ENCODE measurements at regions not wholly inside any gene's neighbourhood (a gene's known extent, or its start where the extent isn't known, plus 50 kb on each side); places are given as distances from the start of the nearest gene placed in this dataset.
"Not testable (repeated sequence)": the region's sequence is repeated elsewhere in the genome, so short reads cannot be mapped to it uniquely, and the experiment has no call there.

- Histone ChIP-seq H3K4me1 (peaks cover 8% of the 10 kb centered on the region; the same call in 1 of the 2 replicates), H3K4me3 (ENCODE audit: low read depth, low read length) (no peak overlapping the region), H3K9me3 (peaks cover 19% of the 10 kb centered on the region), H3K27me3 (replicated peaks; ENCODE audit: control insufficient read depth, insufficient read depth, low read length) (no peaks in the 10 kb centered on the region), H3K36me3 (ENCODE audit: control insufficient read depth, insufficient read depth, low read length) (no peaks in the 10 kb centered on the region)
- peaks cover 5% of the 10 kb centered on the region for H3K36me3 Mint-ChIP-seq (ENCODE audit: insufficient read depth, unreplicated experiment)
- H3K4me1 Mint-ChIP-seq (ENCODE audit: low read depth, unreplicated experiment), result peaks cover 8% of the 10 kb centered on the region
- POLR2A ChIA-PET, result interaction anchor here (0.6 to 0.9 kb wide), 2 partner anchors 30 to 261 kb away, joined by 5 to 9 read pairs; no protein-coding TSS in a partner anchor
- TF ChIP-seq, protein P1, sequence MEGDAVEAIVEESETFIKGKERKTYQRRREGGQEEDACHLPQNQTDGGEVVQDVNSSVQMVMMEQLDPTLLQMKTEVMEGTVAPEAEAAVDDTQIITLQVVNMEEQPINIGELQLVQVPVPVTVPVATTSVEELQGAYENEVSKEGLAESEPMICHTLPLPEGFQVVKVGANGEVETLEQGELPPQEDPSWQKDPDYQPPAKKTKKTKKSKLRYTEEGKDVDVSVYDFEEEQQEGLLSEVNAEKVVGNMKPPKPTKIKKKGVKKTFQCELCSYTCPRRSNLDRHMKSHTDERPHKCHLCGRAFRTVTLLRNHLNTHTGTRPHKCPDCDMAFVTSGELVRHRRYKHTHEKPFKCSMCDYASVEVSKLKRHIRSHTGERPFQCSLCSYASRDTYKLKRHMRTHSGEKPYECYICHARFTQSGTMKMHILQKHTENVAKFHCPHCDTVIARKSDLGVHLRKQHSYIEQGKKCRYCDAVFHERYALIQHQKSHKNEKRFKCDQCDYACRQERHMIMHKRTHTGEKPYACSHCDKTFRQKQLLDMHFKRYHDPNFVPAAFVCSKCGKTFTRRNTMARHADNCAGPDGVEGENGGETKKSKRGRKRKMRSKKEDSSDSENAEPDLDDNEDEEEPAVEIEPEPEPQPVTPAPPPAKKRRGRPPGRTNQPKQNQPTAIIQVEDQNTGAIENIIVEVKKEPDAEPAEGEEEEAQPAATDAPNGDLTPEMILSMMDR (IDR thresholded peaks at IDR 0.05; ENCODE audit: insufficient read depth in 1 of 2, low read depth in 1 of 2, low read length in 1 of 2, severe bottlenecking in 1 of 2, unreplicated experiment in 1 of 2), result peak; percentile 95 to 98
- DNase-seq, result peak; percentile 83 to 86
- CTCF ChIA-PET, result interaction anchor here (0.6 to 2.6 kb wide), 34 partner anchors 12 to 681 kb away, joined by 3 to 47 read pairs (median 4); partner anchors contain the start of gene ATP9A
- BruUV-seq (replicated peaks), result no TSS peak
- H3K27me3 Mint-ChIP-seq (ENCODE audit: insufficient read depth, unreplicated experiment), result no peaks in the 10 kb centered on the region
- intact Hi-C loops (cut with micrococcal nuclease; ENCODE audit: unreplicated experiment), result loop anchor here (1.0 to 5.0 kb wide), 7 partner anchors 29 to 422 kb away; no protein-coding TSS in a partner anchor
- H3K4me3 Mint-ChIP-seq (ENCODE audit: unreplicated experiment), result no peak overlapping the region
- peak overlapping the region; percentile 12 for H3K27ac Mint-ChIP-seq (ENCODE audit: unreplicated experiment)
- H3K9me3 Mint-ChIP-seq (ENCODE audit: unreplicated experiment), result peaks cover 20% of the 10 kb centered on the region
Measured at GRCh38 chr20:52060794-52061714, 130.5 kb downstream of the ZFP64 start.

DNA sequence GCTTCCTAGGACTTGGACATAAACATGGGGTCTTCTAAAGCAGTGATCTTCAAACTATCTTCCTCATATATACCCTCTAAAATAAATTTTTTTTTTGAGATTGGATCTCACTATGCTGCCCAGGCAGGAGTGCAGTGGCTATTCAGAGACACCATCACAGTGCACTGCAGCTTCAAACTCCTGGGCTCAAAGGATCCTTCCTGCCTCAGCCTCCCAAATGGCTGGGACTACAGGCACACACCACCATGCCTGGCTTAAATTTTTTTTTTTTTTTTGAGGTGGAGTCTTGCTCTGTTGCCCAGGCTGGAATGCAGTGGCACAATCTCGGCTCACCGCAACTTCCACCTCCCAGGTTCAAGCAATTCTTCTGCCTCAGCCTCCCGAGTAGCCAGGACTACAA, 134.4 kb downstream of the ZFP64 start:
- CTCF ChIA-PET; BruUV-seq (replicated peaks); intact Hi-C loops (cut with micrococcal nuclease; ENCODE audit: unreplicated experiment); H3K4me3 Mint-ChIP-seq (ENCODE audit: unreplicated experiment); H3K4me3 ChIP-seq (ENCODE audit: low read depth, low read length); POLR2A ChIA-PET; H3K36me3 Mint-ChIP-seq (ENCODE audit: insufficient read depth, unreplicated experiment); H3K4me1 ChIP-seq; H3K4me1 Mint-ChIP-seq (ENCODE audit: low read depth, unreplicated experiment); DNase-seq; H3K27ac Mint-ChIP-seq (ENCODE audit: unreplicated experiment); H3K27me3 Mint-ChIP-seq (ENCODE audit: insufficient read depth, unreplicated experiment); H3K36me3 ChIP-seq (ENCODE audit: control insufficient read depth, insufficient read depth, low read length); H3K27me3 ChIP-seq (replicated peaks; ENCODE audit: control insufficient read depth, insufficient read depth, low read length): not testable (repeated sequence)
- peaks cover 23% of the 10 kb centered on the region for H3K9me3 Mint-ChIP-seq (ENCODE audit: unreplicated experiment)
- peaks cover 26% of the 10 kb centered on the region for H3K9me3 ChIP-seq

DNA sequence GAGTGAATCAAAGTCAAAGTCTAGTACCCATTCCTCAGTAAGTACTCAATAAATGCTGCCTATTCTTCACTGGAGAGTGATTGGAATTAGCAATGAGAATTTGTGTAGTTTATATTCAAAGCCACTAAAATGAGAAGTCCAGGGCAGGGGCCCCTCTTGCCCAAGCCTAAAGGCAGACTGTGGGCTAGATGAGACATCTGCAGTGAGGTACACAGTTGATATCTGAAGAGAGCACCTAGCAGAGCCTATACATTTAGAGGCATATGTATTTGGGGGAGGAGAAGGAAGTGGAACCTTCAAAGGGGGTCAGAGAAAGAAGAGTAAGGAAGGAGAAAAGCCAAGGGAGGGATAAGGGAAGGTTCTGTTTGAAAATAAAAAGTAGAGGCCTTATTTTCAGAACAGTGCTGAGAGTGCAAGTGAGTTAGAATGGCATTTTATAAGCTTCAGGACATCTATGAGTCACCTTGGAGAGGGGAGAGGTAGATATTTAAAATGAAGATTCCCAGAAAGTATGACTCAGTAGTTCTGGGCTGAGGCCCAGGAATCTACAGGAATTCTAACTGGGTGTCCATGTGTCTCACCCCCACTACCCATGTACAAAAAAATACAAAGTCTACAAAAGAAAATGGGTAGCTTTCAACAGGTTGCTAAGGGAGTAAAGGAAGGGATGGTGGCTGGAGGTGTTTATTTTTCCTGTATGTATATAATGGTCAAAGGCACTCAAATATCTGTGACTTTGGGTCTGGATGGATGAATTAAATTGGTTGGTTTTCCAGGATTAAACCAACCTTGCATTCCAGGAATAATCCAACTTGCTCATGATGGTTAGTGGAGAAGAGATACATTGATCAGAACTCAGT, 135.1 kb downstream of the ZFP64 start:
- H3K27me3 ChIP-seq (replicated peaks; ENCODE audit: control insufficient read depth, insufficient read depth, low read length), result no peaks in the 10 kb centered on the region
- peaks cover 26% of the 10 kb centered on the region for H3K9me3 ChIP-seq
- CTCF ChIA-PET, result no interaction called here
- intact Hi-C loops (cut with micrococcal nuclease; ENCODE audit: unreplicated experiment), result no loop called here
- TF ChIP-seq, protein P1 (IDR thresholded peaks at IDR 0.05; ENCODE audit: insufficient read depth in 1 of 2, low read depth in 1 of 2, low read length in 1 of 2, severe bottlenecking in 1 of 2, unreplicated experiment in 1 of 2), result no peak
- H3K36me3 ChIP-seq (ENCODE audit: control insufficient read depth, insufficient read depth, low read length), result no peaks in the 10 kb centered on the region
- H3K4me1 Mint-ChIP-seq (ENCODE audit: low read depth, unreplicated experiment), result peaks cover 8% of the 10 kb centered on the region
- no peak overlapping the region for H3K4me3 ChIP-seq (ENCODE audit: low read depth, low read length)
- POLR2A ChIA-PET, result no interaction called here
- H3K9me3 Mint-ChIP-seq (ENCODE audit: unreplicated experiment), result peaks cover 22% of the 10 kb centered on the region
- H3K36me3 Mint-ChIP-seq (ENCODE audit: insufficient read depth, unreplicated experiment), result peaks cover 6% of the 10 kb centered on the region
- H3K4me1 ChIP-seq, result peaks cover 8% of the 10 kb centered on the region; the same call in 1 of the 2 replicates
- no TSS peak for BruUV-seq (replicated peaks)
- H3K4me3 Mint-ChIP-seq (ENCODE audit: unreplicated experiment), result no peak overlapping the region
- no peak for DNase-seq
- no peaks in the 10 kb centered on the region for H3K27me3 Mint-ChIP-seq (ENCODE audit: insufficient read depth, unreplicated experiment)
- no peak overlapping the region for H3K27ac Mint-ChIP-seq (ENCODE audit: unreplicated experiment)

Measured in Caco-2 (cell line).